ENCODE measurements at regions not wholly inside any gene's neighbourhood (a gene's known extent, or its start where the extent isn't known, plus 50 kb on each side); places are given as distances from the start of the nearest gene placed in this dataset.

DNA sequence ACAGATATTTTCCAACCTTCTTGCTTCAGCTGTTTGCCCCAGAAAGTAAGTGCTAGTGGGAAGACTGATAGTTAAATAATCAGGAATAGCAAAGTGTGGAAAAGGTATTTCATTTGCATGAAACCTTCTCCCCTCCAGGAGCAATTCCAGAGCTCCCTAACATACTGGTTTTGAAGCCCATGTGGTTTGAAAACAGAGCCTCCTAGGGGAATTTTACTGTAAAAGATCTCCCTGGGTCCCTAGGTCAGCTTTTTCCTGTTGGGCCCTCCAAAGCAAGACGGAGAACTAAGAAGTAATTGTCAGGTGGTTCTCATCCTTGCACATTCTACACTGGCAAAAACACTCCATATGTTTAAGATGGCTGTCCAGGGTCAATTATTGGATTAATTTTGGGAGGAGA lies 218.7 kb upstream of the FOXD3 start:
- intact Hi-C loops (cut with DNase I), result no loop called here
- Histone ChIP-seq H3K27me3 (ENCODE audit: control insufficient read depth in 1 of 2, insufficient read depth in 2 of 2, low read length in 1 of 2) (no peaks in the 10 kb centered on the region), H3K27ac (ENCODE audit: low read depth in 1 of 2, low read length in 2 of 2) (no peak overlapping the region), H3K4me3 (ENCODE audit: low read length in 2 of 2) (no peak overlapping the region), H3K4me1 (ENCODE audit: control insufficient read depth in 1 of 2, insufficient read depth in 2 of 2, low read length in 2 of 2) (no peaks in the 10 kb centered on the region), H3K36me3 (ENCODE audit: control insufficient read depth in 1 of 2, insufficient read depth in 2 of 2, low read length in 1 of 2) (no peaks in the 10 kb centered on the region), H3K9me3 (ENCODE audit: control insufficient read depth, low read length) (no peaks in the 10 kb centered on the region)
- DNase-seq, result no peak
- ATAC-seq (ENCODE audit: low FRiP score), result no peak
- WGBS, 2 donors, result 37 to 44% methylated on average over 1 of the region's 1 CpG

DNA sequence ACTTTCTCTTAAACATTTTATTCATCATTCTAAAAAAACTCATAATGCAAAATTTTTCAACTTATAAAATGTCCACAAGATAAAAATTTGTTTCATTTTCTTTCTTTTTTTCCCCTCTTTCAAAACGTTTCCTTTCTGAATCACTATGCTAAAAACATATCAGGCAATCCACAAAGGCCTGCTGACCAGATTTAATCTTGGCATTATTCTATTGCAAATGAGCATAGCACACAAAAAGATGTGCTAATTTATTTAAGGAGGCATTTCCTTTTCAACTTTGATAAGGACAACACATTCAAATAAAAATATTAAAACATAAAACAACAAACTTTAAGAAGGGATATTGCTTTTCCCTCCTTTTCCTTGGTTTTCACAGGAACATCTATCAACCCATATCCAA lies 215.3 kb upstream of the FOXD3 start:
- intact Hi-C loops (cut with DNase I), result no loop called here
- no peak overlapping the region for H3K4me3 ChIP-seq (ENCODE audit: low read length in 2 of 2)
- WGBS, 2 donors, result 0 to 6% methylated on average over 1 of the region's 1 CpG

DNA sequence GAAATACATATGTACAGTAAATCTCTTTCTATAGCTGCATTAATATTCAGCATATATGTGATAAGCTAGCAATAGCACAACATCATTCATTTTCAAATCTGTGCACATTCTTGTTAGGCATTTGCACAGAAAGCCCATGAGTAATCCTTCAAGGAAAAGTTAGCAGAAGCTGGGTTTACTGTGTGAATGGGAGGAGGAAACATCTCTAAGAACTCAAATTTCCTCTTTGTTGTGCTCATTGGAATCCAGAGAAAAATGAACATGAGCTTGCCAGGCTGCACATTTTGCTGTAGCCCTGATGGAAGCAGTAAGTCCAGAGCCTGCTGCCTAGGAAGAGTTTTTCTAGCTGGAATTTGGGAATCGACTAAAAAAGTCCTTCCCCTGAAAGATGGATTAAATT lies 214.2 kb upstream of the FOXD3 start:
- WGBS, 2 donors, result 30 to 37% methylated on average over 1 of the region's 1 CpG
- H3K4me3 ChIP-seq (ENCODE audit: low read length in 2 of 2), result no peak overlapping the region

More for the DNA sequence above, 215.3 kb upstream of the FOXD3 start:
- Histone ChIP-seq H3K27me3 (ENCODE audit: control insufficient read depth in 1 of 2, insufficient read depth in 2 of 2, low read length in 1 of 2) (no peaks in the 10 kb centered on the region), H3K9me3 (ENCODE audit: control insufficient read depth, low read length) (no peaks in the 10 kb centered on the region), H3K4me1 (ENCODE audit: control insufficient read depth in 1 of 2, insufficient read depth in 2 of 2, low read length in 2 of 2) (no peaks in the 10 kb centered on the region), H3K27ac (ENCODE audit: low read depth in 1 of 2, low read length in 2 of 2) (no peak overlapping the region), H3K36me3 (ENCODE audit: control insufficient read depth in 1 of 2, insufficient read depth in 2 of 2, low read length in 1 of 2) (no peaks in the 10 kb centered on the region)
- ATAC-seq (ENCODE audit: low FRiP score), result no peak
- DNase-seq, result no peak

DNA sequence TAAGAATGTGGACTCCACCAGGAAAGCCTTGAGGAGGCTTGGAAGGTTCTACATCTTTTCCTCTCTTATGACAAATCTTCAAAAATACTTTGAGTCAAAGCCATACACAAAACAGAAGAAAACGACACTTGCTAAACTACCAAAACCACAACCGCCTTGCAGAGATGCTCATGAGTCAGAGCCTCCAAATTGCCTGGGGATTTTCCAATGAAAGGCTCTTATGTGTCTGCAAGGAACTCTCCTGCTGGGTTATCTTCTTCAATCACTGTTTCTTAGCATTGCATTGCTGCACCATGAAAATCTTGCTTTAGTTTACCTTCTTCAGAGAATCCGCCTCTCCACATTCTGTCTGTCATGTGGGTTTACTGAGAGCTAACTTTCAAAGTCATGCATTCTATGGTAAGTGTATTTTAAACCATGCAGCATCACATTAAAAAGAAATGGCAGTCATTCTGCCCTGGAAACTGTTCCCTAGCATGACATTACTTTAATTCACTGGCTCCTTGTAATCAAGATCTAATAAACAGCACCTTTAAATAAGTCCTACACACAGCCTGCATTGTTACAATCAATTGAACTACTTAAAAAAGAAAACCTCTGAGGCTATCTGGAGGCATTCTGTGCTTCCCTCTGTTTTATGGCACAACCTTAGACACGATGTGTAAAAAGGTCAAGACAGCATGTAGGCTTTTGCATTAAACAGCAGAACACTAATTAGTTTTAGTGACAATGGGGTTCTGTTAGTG lies 210.0 kb upstream of the FOXD3 start:
- H3K4me3 ChIP-seq (ENCODE audit: low read length in 2 of 2), result no peak overlapping the region
- 54 to 61% methylated on average over 4 of the region's 4 CpGs for WGBS, 2 donors
- H3K27ac ChIP-seq (ENCODE audit: low read depth in 1 of 2, low read length in 2 of 2), result no peak overlapping the region
- DNase-seq, result no peak
- H3K36me3 ChIP-seq (ENCODE audit: control insufficient read depth in 1 of 2, insufficient read depth in 2 of 2, low read length in 1 of 2), result no peaks in the 10 kb centered on the region
- no peak for ATAC-seq (ENCODE audit: low FRiP score)
- no peaks in the 10 kb centered on the region for H3K27me3 ChIP-seq (ENCODE audit: control insufficient read depth in 1 of 2, insufficient read depth in 2 of 2, low read length in 1 of 2)
- no peaks in the 10 kb centered on the region for H3K4me1 ChIP-seq (ENCODE audit: control insufficient read depth in 1 of 2, insufficient read depth in 2 of 2, low read length in 2 of 2)
- H3K9me3 ChIP-seq (ENCODE audit: control insufficient read depth, low read length), result no peaks in the 10 kb centered on the region
- intact Hi-C loops (cut with DNase I), result no loop called here

More for the DNA sequence above, 214.2 kb upstream of the FOXD3 start:
- Histone ChIP-seq H3K27ac (ENCODE audit: low read depth in 1 of 2, low read length in 2 of 2) (no peak overlapping the region), H3K36me3 (ENCODE audit: control insufficient read depth in 1 of 2, insufficient read depth in 2 of 2, low read length in 1 of 2) (no peaks in the 10 kb centered on the region), H3K4me1 (ENCODE audit: control insufficient read depth in 1 of 2, insufficient read depth in 2 of 2, low read length in 2 of 2) (no peaks in the 10 kb centered on the region), H3K9me3 (ENCODE audit: control insufficient read depth, low read length) (no peaks in the 10 kb centered on the region), H3K27me3 (ENCODE audit: control insufficient read depth in 1 of 2, insufficient read depth in 2 of 2, low read length in 1 of 2) (no peaks in the 10 kb centered on the region)
- intact Hi-C loops (cut with DNase I), result no loop called here
- ATAC-seq (ENCODE audit: low FRiP score) (no peak), DNase-seq (no peak)

DNA sequence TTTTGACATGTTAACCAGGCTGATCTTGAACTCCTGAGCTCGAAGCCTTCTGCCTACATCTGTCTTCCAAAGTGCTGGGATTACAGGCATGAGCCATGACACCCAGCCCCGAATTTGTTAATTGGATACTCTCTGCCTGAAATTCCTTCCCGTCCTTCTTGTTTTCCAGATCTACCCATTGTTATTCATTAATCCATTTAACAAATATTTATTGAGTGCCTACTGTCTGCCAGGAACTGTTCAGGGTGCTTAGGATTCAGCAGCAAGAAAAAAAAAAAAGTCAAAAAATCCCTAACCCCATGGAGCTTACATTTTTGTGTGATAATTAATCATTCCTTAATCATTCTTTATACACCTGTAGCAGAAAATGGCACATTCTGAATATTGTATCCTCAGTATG lies 206.8 kb upstream of the FOXD3 start:
- Histone ChIP-seq H3K9me3 (ENCODE audit: control insufficient read depth, low read length) (no peaks in the 10 kb centered on the region), H3K27ac (ENCODE audit: low read depth in 1 of 2, low read length in 2 of 2) (no peak overlapping the region), H3K27me3 (ENCODE audit: control insufficient read depth in 1 of 2, insufficient read depth in 2 of 2, low read length in 1 of 2) (no peaks in the 10 kb centered on the region), H3K36me3 (ENCODE audit: control insufficient read depth in 1 of 2, insufficient read depth in 2 of 2, low read length in 1 of 2) (no peaks in the 10 kb centered on the region), H3K4me1 (ENCODE audit: control insufficient read depth in 1 of 2, insufficient read depth in 2 of 2, low read length in 2 of 2) (no peaks in the 10 kb centered on the region), H3K4me3 (ENCODE audit: low read length in 2 of 2) (no peak overlapping the region)
- 74 to 81% methylated on average over 3 of the region's 3 CpGs for WGBS, 2 donors
- ATAC-seq (ENCODE audit: low FRiP score) (no peak), DNase-seq (no peak)
- intact Hi-C loops (cut with DNase I), result no loop called here

DNA sequence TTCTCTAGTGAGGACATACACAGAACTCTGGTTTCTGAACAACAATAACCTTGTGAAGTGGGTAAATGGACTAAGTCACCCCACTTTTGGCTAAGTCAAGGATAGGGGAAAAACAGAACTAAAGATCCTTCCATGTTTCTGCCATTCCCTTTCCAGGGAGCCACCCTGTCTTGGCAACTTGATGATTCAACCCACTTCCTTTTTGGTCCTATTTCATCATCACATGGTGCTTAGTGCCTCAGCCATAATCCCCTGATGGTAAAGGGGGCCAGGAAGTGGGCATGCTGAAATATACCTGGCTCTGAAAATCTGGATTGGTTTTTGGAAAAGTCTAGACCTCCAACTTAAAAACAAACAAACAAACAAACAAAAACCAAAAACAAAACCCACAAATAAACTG lies 206.4 kb upstream of the FOXD3 start:
- Histone ChIP-seq H3K4me1 (ENCODE audit: control insufficient read depth in 1 of 2, insufficient read depth in 2 of 2, low read length in 2 of 2) (no peaks in the 10 kb centered on the region), H3K36me3 (ENCODE audit: control insufficient read depth in 1 of 2, insufficient read depth in 2 of 2, low read length in 1 of 2) (no peaks in the 10 kb centered on the region), H3K27ac (ENCODE audit: low read depth in 1 of 2, low read length in 2 of 2) (no peak overlapping the region), H3K27me3 (ENCODE audit: control insufficient read depth in 1 of 2, insufficient read depth in 2 of 2, low read length in 1 of 2) (no peaks in the 10 kb centered on the region), H3K9me3 (ENCODE audit: control insufficient read depth, low read length) (no peaks in the 10 kb centered on the region), H3K4me3 (ENCODE audit: low read length in 2 of 2) (no peak overlapping the region)
- intact Hi-C loops (cut with DNase I), result no loop called here
- ATAC-seq (ENCODE audit: low FRiP score) (no peak), DNase-seq (no peak)

DNA sequence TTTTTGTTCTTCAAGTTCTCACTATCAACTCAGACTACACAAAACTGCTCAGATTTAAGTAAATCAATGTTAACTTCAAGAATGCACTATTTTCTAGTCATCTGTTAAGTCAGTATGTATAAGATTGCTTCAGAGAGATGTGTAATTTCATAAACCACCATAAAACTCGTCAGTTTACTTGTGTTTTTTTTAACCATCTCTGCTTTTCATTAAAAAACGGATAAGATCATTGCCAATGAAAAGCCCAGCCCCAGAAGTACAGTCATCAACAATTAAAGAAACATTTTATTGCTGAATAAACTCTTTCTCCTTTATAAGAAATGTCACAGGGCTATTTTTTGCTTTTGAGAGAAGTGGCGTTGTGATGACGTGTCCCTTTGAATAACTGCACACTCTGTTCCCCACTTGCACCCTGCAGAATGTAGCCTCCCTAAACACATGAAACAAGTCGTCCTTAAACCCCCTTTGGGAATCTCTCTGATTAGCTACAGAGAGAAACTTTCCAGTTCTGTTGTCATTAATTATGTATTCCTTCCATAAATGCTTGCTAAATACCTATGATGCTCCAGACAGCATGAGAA lies 202.7 kb upstream of the FOXD3 start:
- ATAC-seq (ENCODE audit: low FRiP score) (no peak), DNase-seq (no peak)
- Histone ChIP-seq H3K27ac (ENCODE audit: low read depth in 1 of 2, low read length in 2 of 2) (no peak overlapping the region), H3K4me1 (ENCODE audit: control insufficient read depth in 1 of 2, insufficient read depth in 2 of 2, low read length in 2 of 2) (no peaks in the 10 kb centered on the region), H3K4me3 (ENCODE audit: low read length in 2 of 2) (no peak overlapping the region), H3K27me3 (ENCODE audit: control insufficient read depth in 1 of 2, insufficient read depth in 2 of 2, low read length in 1 of 2) (no peaks in the 10 kb centered on the region), H3K36me3 (ENCODE audit: control insufficient read depth in 1 of 2, insufficient read depth in 2 of 2, low read length in 1 of 2) (no peaks in the 10 kb centered on the region), H3K9me3 (ENCODE audit: control insufficient read depth, low read length) (no peaks in the 10 kb centered on the region)
- 54 to 57% methylated on average over 5 of the region's 5 CpGs for WGBS, 2 donors
- intact Hi-C loops (cut with DNase I), result no loop called here

DNA sequence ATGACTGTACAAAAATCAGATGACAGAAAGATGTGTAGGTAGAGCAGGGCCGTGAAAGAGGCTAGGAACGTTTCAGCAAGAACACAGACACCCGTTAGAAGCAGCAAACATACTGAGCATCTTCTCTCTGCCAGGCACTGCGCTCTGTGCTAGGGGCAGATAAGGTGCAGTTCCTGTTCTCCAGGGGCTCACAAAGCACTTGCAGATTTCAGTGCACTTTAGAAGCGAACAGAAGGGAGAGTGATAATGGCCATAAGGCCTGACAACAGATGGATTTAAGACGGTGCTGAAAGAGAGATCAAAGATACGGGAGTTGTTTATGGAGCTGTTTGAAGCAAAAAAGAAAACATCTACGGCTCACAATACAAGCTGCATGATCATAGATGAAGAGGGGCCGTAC lies 200.3 kb upstream of the FOXD3 start:
- no peak for DNase-seq
- no peaks in the 10 kb centered on the region for H3K27me3 ChIP-seq (ENCODE audit: control insufficient read depth in 1 of 2, insufficient read depth in 2 of 2, low read length in 1 of 2)
- H3K27ac ChIP-seq (ENCODE audit: low read depth in 1 of 2, low read length in 2 of 2), result no peak overlapping the region
- no peaks in the 10 kb centered on the region for H3K9me3 ChIP-seq (ENCODE audit: control insufficient read depth, low read length)
- ATAC-seq (ENCODE audit: low FRiP score), result no peak
- H3K36me3 ChIP-seq (ENCODE audit: control insufficient read depth in 1 of 2, insufficient read depth in 2 of 2, low read length in 1 of 2), result no peaks in the 10 kb centered on the region
- H3K4me3 ChIP-seq (ENCODE audit: low read length in 2 of 2), result no peak overlapping the region
- no peaks in the 10 kb centered on the region for H3K4me1 ChIP-seq (ENCODE audit: control insufficient read depth in 1 of 2, insufficient read depth in 2 of 2, low read length in 2 of 2)
- 39 to 42% methylated on average over 9 of the region's 9 CpGs for WGBS, 2 donors
- intact Hi-C loops (cut with DNase I), result no loop called here

DNA sequence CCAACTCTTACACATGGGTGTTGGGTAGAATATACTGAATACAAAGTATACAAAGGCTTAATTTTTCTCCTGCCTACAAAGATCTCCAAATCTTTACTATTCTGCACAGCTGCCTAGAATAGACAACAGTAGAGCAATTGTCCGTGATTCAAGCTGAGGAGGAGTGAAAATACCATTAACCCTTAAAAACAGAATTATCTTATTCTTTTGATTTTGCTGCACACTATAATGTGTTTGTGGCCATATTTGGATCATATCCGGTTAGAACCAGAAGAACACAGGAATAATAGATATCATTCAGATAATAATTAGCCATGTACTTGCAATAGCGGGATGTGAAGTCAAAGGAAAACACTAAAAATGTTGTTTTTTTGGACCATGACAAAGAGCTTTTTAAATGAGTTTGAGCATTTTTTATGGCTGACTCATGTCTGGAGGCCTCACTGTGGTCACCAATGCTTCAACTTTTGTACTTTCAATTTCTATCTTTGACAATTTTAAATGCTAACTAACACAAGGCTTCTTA lies 197.6 kb upstream of the FOXD3 start:
- ATAC-seq (ENCODE audit: low FRiP score), result peak; percentile 44
- Histone ChIP-seq H3K9me3 (ENCODE audit: control insufficient read depth, low read length) (no peaks in the 10 kb centered on the region), H3K27ac (ENCODE audit: low read depth in 1 of 2, low read length in 2 of 2) (no peak overlapping the region), H3K4me1 (ENCODE audit: control insufficient read depth in 1 of 2, insufficient read depth in 2 of 2, low read length in 2 of 2) (no peaks in the 10 kb centered on the region), H3K4me3 (ENCODE audit: low read length in 2 of 2) (no peak overlapping the region), H3K36me3 (ENCODE audit: control insufficient read depth in 1 of 2, insufficient read depth in 2 of 2, low read length in 1 of 2) (no peaks in the 10 kb centered on the region), H3K27me3 (ENCODE audit: control insufficient read depth in 1 of 2, insufficient read depth in 2 of 2, low read length in 1 of 2) (no peaks in the 10 kb centered on the region)
- 26 to 27% methylated on average over 3 of the region's 3 CpGs for WGBS, 2 donors
- no peak for DNase-seq
- intact Hi-C loops (cut with DNase I), result no loop called here
